ENCODE measurements at regions not wholly inside any gene's neighbourhood (a gene's known extent, or its start where the extent isn't known, plus 50 kb on each side); places are given as distances from the start of the nearest gene placed in this dataset.

- no peak for DNase-seq
Observed at GRCh38 chr10:9189448-9189847, 1135.0 kb downstream of the GATA3 start.

- DNase-seq, result no peak
Observed at GRCh38 chr10:9193120-9193519, 1138.6 kb downstream of the GATA3 start.

GRCh38 chr10:9195385-9195784, 1140.9 kb downstream of the GATA3 start:
- DNase-seq, result no peak

GRCh38 chr10:9198611-9199010, 1144.1 kb downstream of the GATA3 start:
- no peak for DNase-seq

GRCh38 chr10:9205558-9205957, 1151.1 kb downstream of the GATA3 start:
- DNase-seq, result no peak

GRCh38 chr10:9209105-9209798, 1154.8 kb downstream of the GATA3 start:
- DNase-seq, result peak; percentile 62

- no peak for DNase-seq
Observed at GRCh38 chr10:9211228-9211627, 1156.7 kb downstream of the GATA3 start.

- no peak for DNase-seq
Observed at GRCh38 chr10:9214618-9215017, 1160.1 kb downstream of the GATA3 start.

- no peak for DNase-seq
Observed at GRCh38 chr10:9215121-9215520, 1160.6 kb downstream of the GATA3 start.

- no peak for DNase-seq
Observed at GRCh38 chr10:9219860-9220259, 1165.4 kb downstream of the GATA3 start.

- no peak for DNase-seq
Observed at GRCh38 chr10:9222917-9223316, 1168.4 kb downstream of the GATA3 start.

GRCh38 chr10:9227679-9228365, 1173.3 kb downstream of the GATA3 start:
- DNase-seq, result no peak

GRCh38 chr10:9228771-9229170, 1174.3 kb downstream of the GATA3 start:
- no peak for DNase-seq

- no peak for DNase-seq
Observed at GRCh38 chr10:9229702-9230244, 1175.3 kb downstream of the GATA3 start.

- no peak for DNase-seq
Observed at GRCh38 chr10:9230625-9231024, 1176.1 kb downstream of the GATA3 start.

- no peak for DNase-seq
Observed at GRCh38 chr10:9234191-9234590, 1179.7 kb downstream of the GATA3 start.

GRCh38 chr10:9238041-9238440, 1183.6 kb downstream of the GATA3 start:
- no peak for DNase-seq

- DNase-seq, result no peak
Observed at GRCh38 chr10:9239298-9239697, 1184.8 kb downstream of the GATA3 start.

GRCh38 chr10:9243941-9244411, 1189.5 kb downstream of the GATA3 start:
- DNase-seq, result no peak

- DNase-seq, result no peak
Observed at GRCh38 chr10:9244864-9245263, 1190.4 kb downstream of the GATA3 start.

- no peak for DNase-seq
Observed at GRCh38 chr10:9253121-9253520, 1198.6 kb downstream of the GATA3 start.

- DNase-seq, result no peak
Observed at GRCh38 chr10:9254353-9254752, 1199.9 kb downstream of the GATA3 start.

GRCh38 chr10:9260690-9261089, 1206.2 kb downstream of the GATA3 start:
- no peak for DNase-seq

- DNase-seq, result no peak
Observed at GRCh38 chr10:9262770-9263169, 1208.3 kb downstream of the GATA3 start.

All from T-helper 9 cell (primary cell).